T-helper 17 cell (primary cell): ENCODE measurements at regions not wholly inside any gene's neighbourhood (a gene's known extent, or its start where the extent isn't known, plus 50 kb on each side); places are given as distances from the start of the nearest gene placed in this dataset.

Source experiments
- ATAC-seq: fragments of 150-1000 bp; cut with Tn5 transposase; 2 replicates; pipeline ENCODE4 v1.10.0; 2021; ENCODE audit warnings: mild to moderate bottlenecking, moderate library complexity
- DNase-seq, 3 donors: peaks; one replicate each; pipeline versions ENCODE4 v3.0.0 to v3.0.0-alpha.2; 2020 to 2021
- H3K9me3 ChIP-seq: one replicate; pipeline ENCODE4 v1.7.0; 2013; ENCODE audit warnings: low read length, mild to moderate bottlenecking; ENCODE audit not compliant: control insufficient read depth, poor library complexity, severe bottlenecking
- H3K27ac Mint-ChIP-seq: one replicate; pipeline ENCODE4 v1.8.0; 2022; ENCODE audit warnings: mild to moderate bottlenecking, moderate library complexity, mixed read lengths
- H3K27me3 Mint-ChIP-seq: one replicate; pipeline ENCODE4 v1.8.0; 2022; ENCODE audit warnings: mixed read lengths
- H3K36me3 Mint-ChIP-seq: one replicate; pipeline ENCODE4 v1.8.0; 2022; ENCODE audit warnings: low read depth, mixed read lengths
- H3K4me1 Mint-ChIP-seq: one replicate; pipeline ENCODE4 v1.8.0; 2022; ENCODE audit warnings: mild to moderate bottlenecking, mixed read lengths
- H3K4me3 Mint-ChIP-seq: one replicate; pipeline ENCODE4 v1.8.0; 2022; ENCODE audit warnings: mild to moderate bottlenecking, moderate library complexity, mixed read lengths

- H3K9me3 ChIP-seq = no peaks in the 10 kb centered on the region
- Mint-ChIP-seq H3K27me3 (no peaks in the 10 kb centered on the region), H3K4me1 (no peaks in the 10 kb centered on the region), H3K36me3 (no peaks in the 10 kb centered on the region), H3K27ac (no peak overlapping the region), H3K4me3 (no peak overlapping the region)
- no peak for ATAC-seq
- no peak for DNase-seq
These were observed 587.0 kb upstream of the ADAMTS16 start for GRCh38 chr5:4553130-4553529.

- Mint-ChIP-seq H3K36me3 (no peaks in the 10 kb centered on the region), H3K4me1 (no peaks in the 10 kb centered on the region)
- no peak for ATAC-seq
These were observed 586.2 kb upstream of the ADAMTS16 start for GRCh38 chr5:4553978-4554377.

GRCh38 chr5:4555725-4556285 is 584.3 kb upstream of the ADAMTS16 start:
- DNase-seq = no peak
- H3K9me3 ChIP-seq = no peaks in the 10 kb centered on the region
- Mint-ChIP-seq H3K4me3 (no peak overlapping the region), H3K36me3 (no peaks in the 10 kb centered on the region), H3K4me1 (no peaks in the 10 kb centered on the region), H3K27me3 (no peaks in the 10 kb centered on the region), H3K27ac (no peak overlapping the region)
- ATAC-seq = no peak

More at GRCh38 chr5:4553978-4554377, 586.2 kb upstream of the ADAMTS16 start:
- no peak for DNase-seq
- no peaks in the 10 kb centered on the region for H3K27me3 Mint-ChIP-seq
- H3K4me3 Mint-ChIP-seq = no peak overlapping the region
- no peak overlapping the region for H3K27ac Mint-ChIP-seq
- H3K9me3 ChIP-seq = no peaks in the 10 kb centered on the region

- ATAC-seq (no peak), DNase-seq (no peak)
- H3K36me3 Mint-ChIP-seq = no peaks in the 10 kb centered on the region
- H3K27me3 Mint-ChIP-seq = no peaks in the 10 kb centered on the region
- H3K9me3 ChIP-seq = peaks cover 4% of the 10 kb centered on the region
- H3K4me3 Mint-ChIP-seq = no peak overlapping the region
- H3K27ac Mint-ChIP-seq = no peak overlapping the region
- no peaks in the 10 kb centered on the region for H3K4me1 Mint-ChIP-seq
These were observed 578.7 kb upstream of the ADAMTS16 start for GRCh38 chr5:4561403-4561802.

- H3K27me3 Mint-ChIP-seq = no peaks in the 10 kb centered on the region
- peaks cover 4% of the 10 kb centered on the region for H3K9me3 ChIP-seq
- no peak overlapping the region for H3K27ac Mint-ChIP-seq
- no peak overlapping the region for H3K4me3 Mint-ChIP-seq
- no peak for DNase-seq
- H3K4me1 Mint-ChIP-seq = no peaks in the 10 kb centered on the region
- H3K36me3 Mint-ChIP-seq = no peaks in the 10 kb centered on the region
- ATAC-seq = no peak
These were observed 576.7 kb upstream of the ADAMTS16 start for GRCh38 chr5:4563400-4563799.

GRCh38 chr5:4570047-4570995 is 569.8 kb upstream of the ADAMTS16 start:
- no peak for DNase-seq
- H3K27ac Mint-ChIP-seq = no peak overlapping the region
- no peaks in the 10 kb centered on the region for H3K36me3 Mint-ChIP-seq
- H3K4me1 Mint-ChIP-seq = no peaks in the 10 kb centered on the region
- no peak for ATAC-seq
- no peak overlapping the region for H3K4me3 Mint-ChIP-seq
- no peaks in the 10 kb centered on the region for H3K9me3 ChIP-seq
- no peaks in the 10 kb centered on the region for H3K27me3 Mint-ChIP-seq

GRCh38 chr5:4571248-4571948 is 568.7 kb upstream of the ADAMTS16 start:
- no peak for ATAC-seq
- DNase-seq = no peak
- H3K4me3 Mint-ChIP-seq = no peak overlapping the region
- no peaks in the 10 kb centered on the region for H3K4me1 Mint-ChIP-seq
- no peak overlapping the region for H3K27ac Mint-ChIP-seq
- no peaks in the 10 kb centered on the region for H3K27me3 Mint-ChIP-seq
- no peaks in the 10 kb centered on the region for H3K36me3 Mint-ChIP-seq
- no peaks in the 10 kb centered on the region for H3K9me3 ChIP-seq

- Mint-ChIP-seq H3K4me1 (no peaks in the 10 kb centered on the region), H3K4me3 (no peak overlapping the region), H3K36me3 (no peaks in the 10 kb centered on the region), H3K27ac (no peak overlapping the region), H3K27me3 (no peaks in the 10 kb centered on the region)
- H3K9me3 ChIP-seq = no peaks in the 10 kb centered on the region
- no peak for ATAC-seq
- no peak for DNase-seq
These were observed 567.6 kb upstream of the ADAMTS16 start for GRCh38 chr5:4572311-4573100.

GRCh38 chr5:4575608-4576007 is 564.5 kb upstream of the ADAMTS16 start:
- H3K4me3 Mint-ChIP-seq = no peak overlapping the region
- H3K36me3 Mint-ChIP-seq = no peaks in the 10 kb centered on the region
- DNase-seq (no peak), ATAC-seq (no peak)
- H3K4me1 Mint-ChIP-seq = no peaks in the 10 kb centered on the region
- H3K27me3 Mint-ChIP-seq = no peaks in the 10 kb centered on the region
- no peak overlapping the region for H3K27ac Mint-ChIP-seq
- H3K9me3 ChIP-seq = no peaks in the 10 kb centered on the region

GRCh38 chr5:4576161-4576748 is 563.9 kb upstream of the ADAMTS16 start:
- no peaks in the 10 kb centered on the region for H3K27me3 Mint-ChIP-seq
- H3K27ac Mint-ChIP-seq = no peak overlapping the region
- no peaks in the 10 kb centered on the region for H3K4me1 Mint-ChIP-seq
- ATAC-seq = no peak
- H3K36me3 Mint-ChIP-seq = no peaks in the 10 kb centered on the region
- no peaks in the 10 kb centered on the region for H3K9me3 ChIP-seq
- H3K4me3 Mint-ChIP-seq = no peak overlapping the region
- DNase-seq = no peak

GRCh38 chr5:4576908-4577307 is 563.2 kb upstream of the ADAMTS16 start:
- ATAC-seq (no peak), DNase-seq (no peak)
- Mint-ChIP-seq H3K4me3 (no peak overlapping the region), H3K27me3 (no peaks in the 10 kb centered on the region), H3K27ac (no peak overlapping the region), H3K4me1 (no peaks in the 10 kb centered on the region), H3K36me3 (no peaks in the 10 kb centered on the region)
- no peaks in the 10 kb centered on the region for H3K9me3 ChIP-seq

GRCh38 chr5:4579679-4580078 is 560.5 kb upstream of the ADAMTS16 start:
- no peaks in the 10 kb centered on the region for H3K9me3 ChIP-seq
- Mint-ChIP-seq H3K27ac (no peak overlapping the region), H3K4me1 (no peaks in the 10 kb centered on the region), H3K36me3 (no peaks in the 10 kb centered on the region), H3K4me3 (no peak overlapping the region), H3K27me3 (no peaks in the 10 kb centered on the region)
- no peak for ATAC-seq
- DNase-seq = no peak
